Peyer's patch (tissue), 4 donors: ENCODE measurements at regions not wholly inside any gene's neighbourhood (a gene's known extent, or its start where the extent isn't known, plus 50 kb on each side); places are given as distances from the start of the nearest gene placed in this dataset.

Source experiments
- DNase-seq, 3 donors: peaks; one replicate each; pipeline ENCODE4 v3.0.0-alpha.2; 2017 to 2019
- H3K27ac ChIP-seq, 4 donors: fragments of 200-600 bp; sonication (generic); one replicate each; pipeline ENCODE4 v1.5.1; 2016 to 2019
- H3K27me3 ChIP-seq, 2 donors: fragments of 200-600 bp; sonication (generic); one replicate each; pipeline ENCODE4 v1.5.1; 2019
- H3K36me3 ChIP-seq, 3 donors: fragments of 200-600 bp; sonication (generic); one replicate each; pipeline ENCODE4 v1.5.1; 2016 to 2019
- H3K4me1 ChIP-seq, 4 donors: fragments of 200-600 bp; sonication (generic); one replicate each; pipeline ENCODE4 v1.5.1; 2016 to 2019
- H3K4me3 ChIP-seq, 4 donors: fragments of 200-600 bp; sonication (generic); 1 replicate in 3 of 4; 2 replicates in 1 of 4; pipeline ENCODE4 v1.5.1; 2016 to 2019; ENCODE audit warnings: mild to moderate bottlenecking in 1 of 4
- H3K9me3 ChIP-seq, 4 donors: fragments of 200-600 bp; sonication (generic); one replicate each; pipeline ENCODE4 v1.5.1; 2016 to 2019; ENCODE audit warnings: mild to moderate bottlenecking in 1 of 4
- POLR2A ChIP-seq, 2 donors: fragments of 450-650 bp; IDR thresholded peaks; one replicate each; pipeline ENCODE4 v1.5.1; 2017; ENCODE audit warnings: antibody characterized with exemption in 2 of 2, mild to moderate bottlenecking in 2 of 2, moderate library complexity in 2 of 2
- TF ChIP-seq, protein P1 (sequence below), 6 experiments: fragments of 450-650 bp in 4 of 6; fragments of 200-600 bp in 2 of 6; sonication (generic) in 1 of 6; IDR thresholded peaks; one replicate each; pipeline ENCODE4 v1.5.1; 2017 to 2019; ENCODE audit warnings: antibody characterized with exemption in 6 of 6, mild to moderate bottlenecking in 3 of 6, moderate library complexity in 1 of 6

DNA sequence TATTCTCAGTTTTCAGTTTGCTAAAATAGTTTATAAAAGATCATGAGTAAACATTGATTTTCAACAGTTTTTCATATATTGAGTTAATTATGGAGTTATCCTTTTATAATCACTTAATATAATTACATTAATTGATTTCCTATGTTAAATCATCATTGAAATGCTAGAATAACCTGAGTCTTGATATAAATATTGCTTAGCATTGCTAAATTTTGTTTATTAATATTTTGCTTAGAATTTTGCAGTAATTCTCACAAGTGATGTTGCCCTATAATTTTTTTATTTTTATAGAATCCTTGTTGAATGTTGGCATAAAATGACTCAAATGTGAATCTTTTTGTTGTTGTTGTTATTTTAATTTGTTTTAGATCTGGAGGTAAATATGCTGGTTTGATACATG lies 654.2 kb downstream of the OTOL1 start:
- Histone ChIP-seq H3K4me3 (no peak overlapping the region), H3K4me1 (no peaks in the 10 kb centered on the region), H3K27ac (no peak overlapping the region), H3K36me3 (no peaks in the 10 kb centered on the region), H3K27me3 (no peaks in the 10 kb centered on the region), H3K9me3 (no peaks in the 10 kb centered on the region)
- TF ChIP-seq, protein P1, sequence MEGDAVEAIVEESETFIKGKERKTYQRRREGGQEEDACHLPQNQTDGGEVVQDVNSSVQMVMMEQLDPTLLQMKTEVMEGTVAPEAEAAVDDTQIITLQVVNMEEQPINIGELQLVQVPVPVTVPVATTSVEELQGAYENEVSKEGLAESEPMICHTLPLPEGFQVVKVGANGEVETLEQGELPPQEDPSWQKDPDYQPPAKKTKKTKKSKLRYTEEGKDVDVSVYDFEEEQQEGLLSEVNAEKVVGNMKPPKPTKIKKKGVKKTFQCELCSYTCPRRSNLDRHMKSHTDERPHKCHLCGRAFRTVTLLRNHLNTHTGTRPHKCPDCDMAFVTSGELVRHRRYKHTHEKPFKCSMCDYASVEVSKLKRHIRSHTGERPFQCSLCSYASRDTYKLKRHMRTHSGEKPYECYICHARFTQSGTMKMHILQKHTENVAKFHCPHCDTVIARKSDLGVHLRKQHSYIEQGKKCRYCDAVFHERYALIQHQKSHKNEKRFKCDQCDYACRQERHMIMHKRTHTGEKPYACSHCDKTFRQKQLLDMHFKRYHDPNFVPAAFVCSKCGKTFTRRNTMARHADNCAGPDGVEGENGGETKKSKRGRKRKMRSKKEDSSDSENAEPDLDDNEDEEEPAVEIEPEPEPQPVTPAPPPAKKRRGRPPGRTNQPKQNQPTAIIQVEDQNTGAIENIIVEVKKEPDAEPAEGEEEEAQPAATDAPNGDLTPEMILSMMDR (IDR thresholded peaks at IDR 0.05), result no peak
- no peak for TF ChIP-seq POLR2A (IDR thresholded peaks at IDR 0.05)
- DNase-seq, result no peak

DNA sequence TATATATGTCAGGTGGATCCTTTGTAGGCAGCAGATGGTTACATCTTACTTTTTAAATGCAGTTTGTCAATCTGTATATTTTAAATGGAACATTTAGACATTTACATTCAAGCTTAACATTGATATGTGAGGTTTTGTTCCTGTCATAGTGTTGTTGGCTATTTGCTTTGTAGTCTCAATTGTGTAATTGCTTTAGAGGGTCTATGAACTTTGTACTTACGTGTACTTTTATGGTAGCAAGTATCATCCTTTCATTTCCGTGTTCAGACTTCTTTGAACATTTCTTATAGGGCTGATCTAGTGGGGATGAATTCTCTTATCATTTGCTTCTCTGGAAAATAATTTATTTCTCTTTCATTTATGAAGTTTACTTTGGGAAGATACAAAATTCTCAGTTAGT lies 656.0 kb downstream of the OTOL1 start:
- Histone ChIP-seq H3K27me3 (no peaks in the 10 kb centered on the region), H3K4me3 (no peak overlapping the region), H3K4me1 (no peaks in the 10 kb centered on the region), H3K36me3 (no peaks in the 10 kb centered on the region), H3K27ac (no peak overlapping the region), H3K9me3 (no peaks in the 10 kb centered on the region)
- no peak for DNase-seq
- TF ChIP-seq, protein P1 (IDR thresholded peaks at IDR 0.05), result no peak
- TF ChIP-seq POLR2A (IDR thresholded peaks at IDR 0.05), result no peak

DNA sequence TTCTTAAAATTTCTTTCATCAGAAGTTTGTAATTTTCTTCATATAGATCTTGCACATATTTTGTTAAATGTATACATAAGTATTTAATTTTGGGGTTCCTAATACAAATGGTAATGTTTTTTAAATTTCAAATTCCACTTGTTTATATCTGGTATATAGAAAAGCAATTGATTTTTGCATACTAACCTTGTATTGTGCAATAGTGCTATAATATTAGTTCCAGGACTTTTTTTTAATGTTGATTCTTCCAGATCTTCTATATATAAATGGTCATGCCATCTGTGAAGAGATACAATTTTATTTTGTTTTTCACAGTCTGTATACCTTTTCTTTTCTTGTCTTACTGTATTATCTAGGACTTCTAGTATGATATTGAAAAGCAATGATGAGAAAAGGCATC lies 665.0 kb downstream of the OTOL1 start:
- Histone ChIP-seq H3K4me3 (no peak overlapping the region), H3K36me3 (no peaks in the 10 kb centered on the region), H3K9me3 (no peaks in the 10 kb centered on the region), H3K4me1 (no peaks in the 10 kb centered on the region), H3K27ac (no peak overlapping the region), H3K27me3 (no peaks in the 10 kb centered on the region)
- no peak for TF ChIP-seq POLR2A (IDR thresholded peaks at IDR 0.05)
- TF ChIP-seq, protein P1 (IDR thresholded peaks at IDR 0.05), result no peak
- DNase-seq, result no peak

DNA sequence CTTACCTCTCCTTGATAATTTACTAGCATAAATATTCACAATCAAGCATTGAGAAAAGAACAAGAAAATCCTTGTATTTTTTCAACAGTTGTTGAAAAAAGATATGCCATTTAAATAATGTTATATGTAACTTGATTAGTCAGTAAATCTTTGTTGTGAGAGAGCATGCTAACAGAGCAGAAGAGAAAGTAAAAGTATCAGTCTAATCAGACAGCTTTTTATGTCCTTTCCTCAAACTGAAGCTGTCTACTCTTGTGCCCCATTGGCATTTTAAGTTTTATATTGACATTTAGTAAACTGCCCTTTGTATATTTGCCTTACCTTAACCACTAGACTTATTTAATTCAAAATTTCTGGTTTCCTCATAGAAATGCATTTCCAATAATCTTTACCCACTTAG lies 668.7 kb downstream of the OTOL1 start:
- Histone ChIP-seq H3K4me3 (no peak overlapping the region), H3K27ac (no peak overlapping the region), H3K4me1 (no peaks in the 10 kb centered on the region), H3K36me3 (no peaks in the 10 kb centered on the region), H3K27me3 (no peaks in the 10 kb centered on the region), H3K9me3 (no peaks in the 10 kb centered on the region)
- TF ChIP-seq POLR2A (IDR thresholded peaks at IDR 0.05), result no peak
- TF ChIP-seq, protein P1 (IDR thresholded peaks at IDR 0.05), result no peak
- DNase-seq, result no peak

GRCh38 chr3:162166543-162166942 lies 669.9 kb downstream of the OTOL1 start:
- no peak overlapping the region for H3K4me3 ChIP-seq
- no peaks in the 10 kb centered on the region for H3K9me3 ChIP-seq
- H3K27me3 ChIP-seq, result no peaks in the 10 kb centered on the region
- no peaks in the 10 kb centered on the region for H3K4me1 ChIP-seq
- H3K36me3 ChIP-seq, result no peaks in the 10 kb centered on the region
- DNase-seq, result no peak
- H3K27ac ChIP-seq, result no peak overlapping the region
- TF ChIP-seq POLR2A (IDR thresholded peaks at IDR 0.05), result no peak
- TF ChIP-seq, protein P1 (IDR thresholded peaks at IDR 0.05), result no peak

GRCh38 chr3:162168715-162169114 lies 672.1 kb downstream of the OTOL1 start:
- no peak for TF ChIP-seq POLR2A (IDR thresholded peaks at IDR 0.05)
- TF ChIP-seq, protein P1 (IDR thresholded peaks at IDR 0.05), result no peak

More at GRCh38 chr3:162168715-162169114, 672.1 kb downstream of the OTOL1 start:
- DNase-seq, result no peak
- H3K9me3 ChIP-seq, result no peaks in the 10 kb centered on the region
- no peak overlapping the region for H3K27ac ChIP-seq
- H3K36me3 ChIP-seq, result no peaks in the 10 kb centered on the region
- no peak overlapping the region for H3K4me3 ChIP-seq
- H3K4me1 ChIP-seq, result no peaks in the 10 kb centered on the region
- H3K27me3 ChIP-seq, result no peaks in the 10 kb centered on the region
